ENCODE measurements at regions not wholly inside any gene's neighbourhood (a gene's known extent, or its start where the extent isn't known, plus 50 kb on each side); places are given as distances from the start of the nearest gene placed in this dataset.
"Not testable (repeated sequence)": the region's sequence is repeated elsewhere in the genome, so short reads cannot be mapped to it uniquely, and the experiment has no call there.

DNA sequence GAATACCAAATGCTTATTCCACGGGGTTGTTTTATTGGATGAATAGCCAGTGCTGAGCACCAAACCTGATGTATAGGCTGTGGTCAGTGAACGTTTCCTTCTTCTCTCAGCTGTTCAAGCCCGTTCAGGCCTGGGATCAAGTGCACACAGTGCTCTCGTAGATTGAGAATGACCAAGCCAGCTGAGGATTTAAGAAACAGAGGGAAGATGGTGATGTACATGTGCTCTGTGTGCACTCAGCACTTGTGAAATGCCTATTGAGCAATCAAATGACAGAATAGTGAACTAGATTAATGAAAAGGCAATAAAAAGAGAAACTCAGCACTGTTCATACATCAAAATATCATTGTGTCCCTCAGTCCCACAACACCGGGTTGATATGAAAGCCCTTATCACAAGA is 302.5 kb downstream of the BMPER start:
- no peak for DNase-seq

DNA sequence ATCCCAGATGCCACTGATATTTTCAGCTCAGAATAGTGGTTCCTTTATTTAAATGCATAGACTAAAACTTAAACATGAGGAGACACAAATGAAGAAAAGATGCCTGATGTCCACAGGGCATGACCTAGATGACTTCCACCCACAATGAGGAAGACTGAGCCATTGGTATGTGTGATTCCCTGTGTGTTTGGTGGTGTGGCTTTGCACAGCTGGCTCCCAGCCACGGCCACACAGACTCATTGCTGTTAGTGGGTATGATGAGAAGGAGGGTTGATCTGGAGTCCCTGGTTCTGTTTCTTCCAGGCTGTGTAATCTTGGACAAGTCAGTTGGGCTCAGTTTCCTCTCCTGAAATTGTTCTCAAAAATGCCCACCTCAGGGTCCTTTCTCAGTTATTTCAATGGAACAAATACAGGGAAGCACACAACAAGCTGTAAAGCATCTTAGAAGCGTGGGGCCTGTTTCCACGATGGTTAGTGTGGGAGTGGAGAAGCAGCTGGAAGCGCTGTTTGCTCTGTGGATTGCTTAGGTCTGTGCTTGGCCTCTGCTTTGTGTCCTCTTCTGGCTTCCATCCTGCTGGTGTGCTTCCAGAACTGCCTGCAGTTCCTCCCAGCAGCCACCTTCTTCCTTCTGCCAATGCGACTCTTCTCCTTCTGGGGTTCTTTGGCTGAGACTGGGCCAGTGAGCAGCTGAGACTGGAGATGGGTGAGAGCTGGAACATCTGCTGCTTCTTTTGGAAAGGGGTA is 303.7 kb downstream of the BMPER start:
- DNase-seq, result no peak

DNA sequence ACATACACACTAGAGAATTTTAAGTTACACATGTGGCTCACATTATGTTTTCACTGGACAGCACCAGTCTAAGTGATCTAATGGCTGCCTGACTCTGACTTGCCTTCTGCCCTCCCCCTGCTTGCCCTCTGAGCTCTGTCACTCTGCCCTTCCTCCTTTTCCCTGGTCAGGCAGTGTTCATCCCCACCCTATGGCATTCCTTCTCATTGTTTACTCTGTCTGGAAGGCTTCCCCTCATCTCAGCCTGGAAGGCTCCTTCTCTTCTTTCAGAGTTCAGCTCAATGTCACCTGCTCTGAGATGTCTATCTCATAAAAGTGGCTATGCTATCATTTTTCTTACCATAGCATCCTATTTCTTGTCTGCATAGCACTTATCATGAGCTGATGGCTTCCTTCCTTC is 305.7 kb downstream of the BMPER start:
- DNase-seq, result no peak

DNA sequence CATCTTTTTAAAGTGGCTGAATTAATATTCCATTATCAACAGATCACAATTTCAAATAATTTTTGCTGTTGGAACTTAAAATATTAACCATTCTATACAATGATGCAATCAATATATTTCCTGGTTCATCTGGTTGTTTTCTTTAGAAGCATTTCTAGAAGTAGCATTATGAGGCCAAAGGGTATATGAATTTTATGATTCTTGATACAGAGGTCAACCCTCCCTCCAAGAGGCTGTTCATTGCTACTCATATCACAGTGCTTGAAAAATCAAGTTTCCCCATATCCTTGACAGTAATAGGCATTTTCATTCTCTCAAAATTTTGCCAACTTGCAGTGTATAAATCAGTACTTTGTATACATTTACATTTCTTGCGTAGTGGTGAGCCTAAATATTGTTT is 312.6 kb downstream of the BMPER start:
- no peak for DNase-seq

DNA sequence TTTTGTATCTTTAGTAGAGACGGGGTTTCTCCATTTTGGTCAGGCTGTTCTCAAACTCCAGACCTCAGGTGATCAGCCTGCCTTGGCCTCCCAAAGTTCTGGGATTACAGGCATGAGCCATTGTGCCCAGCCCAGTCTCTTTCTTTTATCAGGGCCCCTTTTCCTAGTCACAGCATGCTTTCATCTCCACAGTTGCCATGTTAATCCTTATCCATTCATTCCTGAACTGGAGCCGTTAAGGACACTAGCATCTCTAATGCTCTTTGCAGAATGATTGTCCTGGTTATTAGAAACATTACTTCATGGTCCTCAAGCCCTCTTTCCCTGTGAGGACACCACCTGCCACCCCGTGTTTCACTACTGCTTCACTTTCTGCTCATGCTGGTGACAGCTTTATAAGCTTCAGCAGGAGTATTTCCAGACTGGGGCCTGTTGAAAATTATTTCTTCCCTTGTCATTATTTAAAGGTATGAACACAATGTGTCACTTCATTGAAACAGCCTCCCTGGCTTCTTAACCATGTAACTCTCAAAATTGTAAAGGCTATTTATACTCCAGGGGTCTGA is 313.9 kb downstream of the BMPER start:
- DNase-seq, result no peak

DNA sequence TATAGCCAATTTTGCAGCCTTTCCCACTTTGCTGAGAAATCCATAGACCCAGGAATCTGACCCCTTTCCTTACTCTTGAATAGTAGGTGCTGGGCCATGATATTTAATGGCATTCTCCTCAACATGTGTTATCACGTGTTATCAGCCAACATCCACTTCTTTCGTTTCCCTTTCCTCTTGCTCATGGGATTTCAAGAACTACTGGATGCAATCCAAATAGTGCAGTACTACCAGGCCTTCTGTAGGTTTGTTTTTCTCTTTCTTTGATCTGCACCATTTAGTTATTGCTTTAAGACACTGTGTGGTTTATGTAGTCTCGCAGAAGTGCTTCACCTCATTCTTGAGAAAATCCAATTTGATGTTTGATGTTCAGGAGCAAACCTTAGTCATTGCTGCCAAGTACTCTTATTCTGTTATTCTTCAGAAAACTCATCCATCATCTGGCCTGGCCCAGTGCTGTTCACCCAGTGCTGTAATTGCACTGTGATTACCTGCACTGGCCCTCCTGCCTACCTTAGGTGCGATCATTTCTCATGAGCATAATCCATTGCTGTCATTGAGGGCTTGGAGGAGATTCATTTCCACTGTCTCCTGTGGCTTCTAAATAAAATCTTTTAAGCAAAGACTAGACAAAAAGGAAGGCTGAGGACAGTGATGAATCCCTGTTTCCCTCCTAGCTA is 315.3 kb downstream of the BMPER start:
- no peak for DNase-seq

DNA sequence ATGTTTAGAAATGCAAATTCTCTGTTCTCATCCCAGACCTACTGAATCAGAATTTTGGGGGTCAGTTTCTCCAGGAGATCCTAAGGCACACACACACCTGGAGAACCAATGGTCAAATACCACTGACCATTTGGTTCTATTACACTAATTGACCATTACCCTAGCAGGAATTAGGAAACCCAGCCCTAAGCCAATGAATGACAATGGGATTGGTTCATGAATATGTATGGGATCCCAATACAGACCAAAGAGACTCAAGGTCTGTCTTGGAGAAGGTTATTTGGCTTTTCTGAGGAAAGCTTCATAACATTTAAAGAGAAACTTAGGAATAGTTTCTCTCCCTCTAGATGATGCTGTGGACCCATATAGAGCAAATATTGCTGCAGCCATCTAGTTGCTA is 317.0 kb downstream of the BMPER start:
- no peak for DNase-seq

DNA sequence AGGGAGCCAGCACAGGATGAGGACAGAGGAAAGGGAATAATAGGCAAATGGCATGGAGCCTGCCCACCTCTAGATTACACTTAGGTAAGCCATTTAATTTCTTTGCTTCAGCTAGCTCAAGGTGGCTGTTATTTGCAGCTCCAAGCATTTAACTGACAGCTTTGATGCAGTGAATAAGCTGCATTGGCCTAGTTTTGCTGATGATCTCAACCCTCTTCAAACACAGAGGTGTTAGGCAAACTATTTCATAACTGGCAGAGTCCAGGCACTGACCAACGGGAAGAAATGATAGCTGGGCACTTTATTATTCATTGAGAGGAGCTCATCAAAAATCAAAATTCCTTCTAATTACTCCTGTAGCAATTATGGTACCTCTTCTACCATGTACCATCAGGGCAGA is 317.4 kb downstream of the BMPER start:
- no peak for DNase-seq

DNA sequence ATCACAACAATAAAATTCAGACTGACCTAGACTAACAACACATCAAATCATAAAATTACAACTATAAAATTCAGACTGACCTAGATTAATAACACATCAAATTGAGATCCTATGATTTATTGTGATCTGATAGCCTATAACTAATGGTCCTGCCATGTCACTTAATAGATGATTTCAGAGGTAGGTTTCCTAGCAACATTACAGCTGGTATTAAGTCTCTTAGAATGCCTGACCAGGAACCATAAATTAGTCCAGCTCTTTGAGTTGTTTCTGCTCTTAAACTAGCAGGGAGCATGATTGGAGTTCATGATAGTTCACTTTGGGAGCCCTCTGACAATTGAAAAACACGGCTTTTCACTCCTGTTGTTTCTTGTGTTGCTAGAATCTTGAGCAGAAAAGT is 318.9 kb downstream of the BMPER start:
- DNase-seq, result no peak

DNA sequence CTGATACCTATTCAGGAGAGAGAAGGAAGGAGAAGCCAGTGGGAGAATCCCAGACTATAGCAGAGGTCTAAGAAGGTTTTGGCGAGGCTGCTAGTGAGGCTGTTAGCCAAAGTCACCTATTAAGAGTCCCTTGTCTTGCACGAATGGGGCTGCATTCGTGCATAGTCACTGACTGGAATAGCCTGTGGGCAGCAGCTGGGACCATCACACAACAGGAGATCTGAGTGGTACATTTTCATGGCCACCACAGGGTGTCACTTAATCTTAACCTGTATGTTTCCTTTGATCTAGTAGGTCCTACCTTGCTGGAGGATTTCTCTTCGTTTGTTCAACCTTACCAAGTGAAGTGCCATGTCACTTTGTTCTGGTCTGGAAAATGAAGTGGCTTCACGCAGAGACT is 319.9 kb downstream of the BMPER start:
- DNase-seq, result no peak

DNA sequence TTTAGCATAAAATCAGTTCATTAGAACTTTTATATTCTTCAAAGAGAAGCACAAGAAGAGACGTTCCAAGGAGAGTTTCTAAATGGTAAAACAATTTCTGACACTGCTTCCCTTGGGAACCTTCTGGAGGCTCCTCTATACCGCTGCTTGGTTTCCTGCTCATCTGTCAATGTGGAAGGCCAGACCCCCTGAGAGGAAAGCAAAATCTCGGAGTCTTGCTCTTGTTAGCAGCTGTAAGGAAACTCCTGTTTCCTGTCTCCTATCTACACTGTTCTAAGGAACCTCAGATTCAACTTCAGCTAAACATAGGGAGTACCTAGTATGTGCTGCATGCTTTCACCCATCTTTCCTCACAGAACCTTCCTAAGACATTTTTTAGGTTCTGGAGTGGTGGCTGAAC is 322.2 kb downstream of the BMPER start:
- DNase-seq, result no peak

DNA sequence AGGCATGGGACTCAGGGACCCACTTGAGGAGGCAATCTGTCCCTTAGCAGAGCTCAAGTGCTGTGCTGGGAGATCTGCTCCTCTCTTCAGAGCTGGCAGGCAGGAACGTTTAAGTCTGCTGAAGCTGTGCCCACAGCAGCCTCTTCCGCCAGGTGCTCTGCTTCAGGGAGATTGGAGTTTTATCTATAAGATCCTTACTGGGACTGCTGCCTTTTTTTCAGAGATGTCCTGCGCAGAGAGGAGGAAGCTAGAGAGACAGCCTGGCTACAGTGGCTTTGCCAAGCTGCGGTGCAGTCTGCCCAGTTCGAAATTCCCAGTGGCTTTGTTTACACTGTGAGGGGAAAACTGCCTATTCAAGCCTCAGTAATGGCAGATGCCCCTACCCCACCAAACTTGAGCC is 329.8 kb downstream of the BMPER start:
- not testable (repeated sequence) for DNase-seq

DNA sequence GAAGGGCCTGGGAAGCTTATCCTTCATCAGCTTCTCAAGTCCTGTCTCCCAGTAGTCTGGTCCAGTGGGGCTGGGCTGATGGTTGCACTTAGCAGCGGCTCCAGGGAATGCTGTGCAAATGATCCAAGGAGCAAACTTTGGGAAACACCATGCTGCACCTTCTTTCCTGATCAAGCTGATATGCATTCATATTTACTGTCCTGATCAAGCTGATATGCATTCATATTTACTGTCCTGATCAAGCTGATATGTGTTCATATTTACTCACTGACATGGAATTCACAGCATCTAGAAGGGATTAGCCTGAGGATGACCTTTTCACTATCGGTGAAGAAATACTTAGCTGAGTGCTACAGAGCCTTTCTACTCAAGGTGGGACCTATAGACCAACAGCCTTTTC is 330.7 kb downstream of the BMPER start:
- no peak for DNase-seq

DNA sequence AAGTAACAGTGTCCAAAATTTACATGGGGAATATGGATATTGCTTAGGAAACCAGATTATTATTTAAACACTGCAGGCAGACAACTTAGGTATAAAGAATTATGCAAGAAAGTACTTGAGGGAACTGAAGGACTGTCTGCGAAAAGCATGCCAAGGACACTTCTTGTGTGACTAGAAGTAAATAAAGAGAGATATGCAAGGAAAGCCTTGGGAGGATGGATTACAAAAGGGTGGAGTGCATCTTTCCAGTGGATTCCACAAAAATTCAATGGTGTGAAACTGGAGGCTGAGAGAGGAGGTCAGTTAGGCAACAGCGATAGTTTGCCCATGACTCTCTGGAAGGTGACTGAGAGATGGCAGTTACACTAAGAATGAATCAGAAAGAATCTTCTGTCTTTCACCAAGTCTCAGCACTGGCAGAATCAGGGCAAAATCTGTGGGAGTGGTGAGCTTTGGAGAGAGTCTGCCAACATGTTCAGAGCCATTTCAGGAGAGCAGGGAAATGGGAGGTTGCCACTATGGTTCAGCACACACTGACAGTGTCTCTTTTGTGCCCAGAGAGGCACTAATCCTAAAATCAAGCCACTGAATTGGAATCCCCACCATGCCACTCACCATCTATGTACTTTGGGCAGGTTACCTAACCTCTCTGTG is 331.6 kb downstream of the BMPER start:
- DNase-seq, result no peak

DNA sequence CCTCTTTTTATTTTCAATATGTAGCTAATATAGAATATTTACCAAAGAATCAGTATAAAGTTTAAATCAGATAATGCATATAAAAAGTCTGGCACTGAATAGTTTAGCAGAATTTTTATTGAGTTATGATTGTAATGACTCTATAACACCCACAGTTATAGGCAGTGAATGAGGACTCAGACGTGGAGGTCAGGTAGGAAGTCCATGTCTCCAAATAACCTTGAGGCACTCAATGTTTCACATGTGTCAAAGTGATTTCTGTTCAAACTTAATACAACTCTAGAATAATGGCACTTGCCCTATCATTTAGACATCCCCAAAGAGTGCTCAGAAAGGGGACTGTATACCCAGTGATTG is 332.1 kb downstream of the BMPER start:
- DNase-seq, result no peak

DNA sequence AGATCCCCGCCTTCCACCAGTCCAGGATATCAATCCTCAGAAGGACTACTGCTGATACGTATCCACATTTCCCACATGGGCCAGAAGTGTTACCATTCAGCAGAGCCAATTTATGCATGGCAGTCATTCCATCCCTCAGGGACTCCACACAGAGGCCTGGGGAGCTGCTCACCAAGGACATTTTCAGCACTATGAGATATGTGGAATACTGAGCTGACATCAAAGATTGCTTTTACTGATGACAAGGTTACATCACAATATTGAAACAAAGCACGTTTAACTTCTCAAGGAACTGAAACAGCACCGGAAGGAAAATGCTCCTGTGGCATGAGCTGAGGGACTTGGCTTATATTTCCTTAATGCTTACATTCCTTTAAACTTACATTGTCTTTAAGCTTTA is 335.1 kb downstream of the BMPER start:
- no peak for DNase-seq

DNA sequence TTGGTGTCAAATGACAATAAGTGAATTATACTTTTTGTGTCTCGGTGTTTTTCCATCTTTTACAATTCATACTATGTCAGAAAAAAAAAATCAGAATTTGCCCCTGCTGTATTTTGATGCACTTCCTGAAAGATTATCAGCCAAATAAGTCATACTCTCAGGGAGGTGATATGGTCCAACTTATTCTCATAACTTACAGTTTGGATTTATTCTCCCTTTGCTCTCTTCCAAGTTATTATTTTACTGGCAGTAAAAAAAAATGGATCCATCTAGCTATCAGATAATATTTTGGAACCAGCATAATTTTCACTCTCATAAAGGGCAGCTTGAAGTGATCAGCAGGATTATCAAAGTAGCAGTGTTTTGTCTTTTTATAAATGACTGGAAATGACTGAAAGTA is 337.1 kb downstream of the BMPER start:
- DNase-seq, result no peak

DNA sequence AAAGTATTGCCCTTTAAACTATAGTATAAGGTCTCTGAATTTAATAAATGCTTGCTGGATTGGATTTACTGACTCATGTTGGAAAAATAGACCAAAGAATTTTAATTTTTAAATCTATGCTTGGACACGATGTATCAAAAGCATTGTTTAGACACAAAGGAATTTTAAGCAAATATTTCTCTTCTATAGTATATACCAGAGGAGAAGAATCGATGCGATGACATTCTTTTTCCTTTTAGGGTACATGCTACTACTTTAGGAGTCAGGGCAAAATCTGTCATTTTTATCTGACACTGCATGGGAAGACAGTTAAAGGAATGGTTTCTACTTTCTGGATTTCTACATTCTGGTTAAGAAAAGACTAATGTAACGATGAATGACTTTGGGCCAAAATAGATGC is 339.9 kb downstream of the BMPER start:
- DNase-seq, result no peak

DNA sequence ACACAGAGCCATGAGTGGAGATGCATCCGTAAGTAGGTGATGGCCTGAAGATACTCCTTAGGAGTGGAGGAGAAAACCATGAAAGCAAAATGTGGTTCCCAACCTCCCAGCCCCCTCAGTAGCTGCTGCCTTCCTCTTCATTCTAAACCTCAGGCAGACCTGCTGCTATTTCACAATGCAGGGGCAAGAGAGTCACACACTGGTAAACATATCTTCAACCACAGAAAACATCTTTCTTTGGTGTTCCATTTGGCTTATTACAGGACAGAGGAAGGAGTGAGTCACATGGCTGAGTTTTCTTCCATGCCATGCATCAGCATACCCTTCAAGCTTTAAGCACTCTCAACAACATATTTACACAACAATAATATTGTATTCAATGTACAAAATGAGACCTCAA is 342.1 kb downstream of the BMPER start:
- DNase-seq, result no peak

DNA sequence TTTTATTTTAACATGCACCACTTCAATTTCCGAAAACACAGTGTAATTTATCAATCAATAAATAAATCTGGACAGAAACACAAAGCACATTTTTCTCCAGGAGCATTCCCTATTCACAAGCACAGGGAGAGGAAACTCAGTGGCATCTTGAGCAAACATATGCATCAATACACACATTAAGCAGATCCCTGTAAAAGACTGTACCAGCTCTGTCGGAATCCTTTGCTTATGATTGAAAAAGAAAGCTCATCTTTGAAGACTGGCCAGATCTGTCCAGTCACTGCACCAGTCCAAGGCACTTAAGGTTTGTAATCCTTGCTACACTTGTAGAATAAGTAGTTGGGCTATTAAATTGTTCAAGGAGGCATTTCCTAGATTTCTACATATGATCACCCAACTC is 343.9 kb downstream of the BMPER start:
- no peak for DNase-seq

DNA sequence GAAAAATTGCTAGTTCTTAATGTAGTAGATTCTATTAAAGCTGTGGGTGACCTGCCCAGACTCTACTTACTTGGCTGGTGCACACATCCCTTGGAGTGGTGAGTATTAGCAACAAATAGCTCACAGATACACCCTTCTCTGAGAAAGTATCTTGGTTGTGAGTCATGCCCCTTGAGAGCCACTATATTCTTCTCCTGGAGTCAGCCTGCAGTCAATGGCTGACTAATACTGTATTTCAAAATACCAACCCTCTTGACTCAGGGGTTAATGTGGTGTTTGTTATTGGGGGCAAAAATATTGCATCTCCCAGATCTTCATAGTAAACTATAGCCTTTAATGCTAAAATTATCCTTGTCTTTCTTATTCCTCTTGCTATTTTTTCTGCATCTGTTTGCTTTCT is 354.9 kb downstream of the BMPER start:
- DNase-seq, result no peak

DNA sequence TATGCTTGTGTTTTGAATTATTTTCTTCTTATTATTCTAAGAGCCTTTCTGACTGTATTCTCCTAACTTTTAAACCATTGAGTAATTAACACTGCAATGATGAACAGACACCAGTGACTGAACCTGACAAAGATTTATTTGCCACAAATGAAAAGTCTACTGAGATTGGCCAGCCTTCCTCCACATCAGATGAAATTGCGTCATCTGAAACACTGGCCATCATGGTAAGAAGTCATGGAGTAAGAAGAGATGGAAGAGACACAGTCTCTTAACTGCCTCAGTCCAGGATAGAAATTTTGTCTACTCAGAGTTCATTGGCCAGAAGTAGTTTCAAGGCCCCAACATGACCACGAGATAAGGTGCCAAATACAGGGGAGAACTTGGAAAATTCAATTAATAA is 357.8 kb downstream of the BMPER start:
- DNase-seq, result no peak

DNA sequence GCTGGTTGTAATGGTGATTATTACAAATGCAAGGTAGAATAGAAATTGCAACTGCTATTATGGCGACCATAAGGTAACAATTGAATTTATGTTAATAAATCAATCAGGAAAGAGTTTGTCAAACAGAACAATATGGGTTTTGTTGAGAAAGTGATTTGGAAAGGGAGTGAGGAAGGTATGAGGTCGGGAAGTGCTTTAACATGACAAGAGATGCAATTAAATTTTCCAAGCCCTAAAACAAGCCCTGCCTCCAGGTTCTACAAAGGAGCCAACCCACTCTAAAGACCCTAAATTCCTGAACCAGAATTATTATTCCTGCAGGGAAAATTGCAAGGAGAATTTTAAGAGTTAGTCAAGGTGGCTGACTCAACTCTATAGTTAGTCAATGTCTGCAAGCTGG is 363.7 kb downstream of the BMPER start:
- DNase-seq, result no peak

DNA sequence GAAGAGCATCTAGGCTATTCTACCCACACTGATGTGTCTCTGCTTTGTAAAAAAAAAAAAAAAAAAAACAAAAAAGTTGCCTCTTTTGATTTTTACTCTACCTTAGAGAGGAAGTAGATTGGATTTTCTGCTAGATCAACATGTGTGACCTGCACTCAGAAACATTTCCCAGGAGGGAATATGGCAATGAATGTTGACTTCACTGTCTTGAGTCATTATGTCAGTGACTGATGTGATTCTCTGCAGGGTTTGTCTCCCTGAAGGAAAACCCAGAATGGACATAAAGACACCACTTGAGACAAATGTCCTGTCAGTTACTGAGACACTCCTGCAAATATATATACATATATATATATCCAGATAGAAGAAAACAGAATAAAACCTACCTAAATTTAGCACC is 370.3 kb downstream of the BMPER start:
- DNase-seq, result no peak

All from central memory CD4-positive, alpha-beta T cell (primary cell).